ENCODE measurements at regions not wholly inside any gene's neighbourhood (a gene's known extent, or its start where the extent isn't known, plus 50 kb on each side); places are given as distances from the start of the nearest gene placed in this dataset.

- no peak for DNase-seq
Measured at GRCh38 chr13:91174886-91175501, 172.5 kb upstream of the MIR17HG start.

GRCh38 chr13:91178099-91178498, 169.4 kb upstream of the MIR17HG start:
- no peak for DNase-seq

GRCh38 chr13:91181892-91182291, 165.6 kb upstream of the MIR17HG start:
- DNase-seq = no peak

- DNase-seq = no peak
Measured at GRCh38 chr13:91184244-91184926, 163.1 kb upstream of the MIR17HG start.

- no peak for DNase-seq
Measured at GRCh38 chr13:91185294-91185863, 162.1 kb upstream of the MIR17HG start.

GRCh38 chr13:91187522-91187921, 160.0 kb upstream of the MIR17HG start:
- DNase-seq = no peak

- DNase-seq = no peak
Measured at GRCh38 chr13:91189506-91189905, 158.0 kb upstream of the MIR17HG start.

- no peak for DNase-seq
Measured at GRCh38 chr13:91193358-91193757, 154.1 kb upstream of the MIR17HG start.

GRCh38 chr13:91195789-91196188, 151.7 kb upstream of the MIR17HG start:
- DNase-seq = no peak

GRCh38 chr13:91196958-91197357, 150.5 kb upstream of the MIR17HG start:
- DNase-seq = no peak

- DNase-seq = no peak
Measured at GRCh38 chr13:91199866-91200265, 147.6 kb upstream of the MIR17HG start.

- no peak for DNase-seq
Measured at GRCh38 chr13:91200486-91200885, 147.0 kb upstream of the MIR17HG start.

- no peak for DNase-seq
Measured at GRCh38 chr13:91203430-91203829, 144.1 kb upstream of the MIR17HG start.

GRCh38 chr13:91207261-91207660, 140.2 kb upstream of the MIR17HG start:
- DNase-seq = no peak

- DNase-seq = no peak
Measured at GRCh38 chr13:91211510-91211909, 136.0 kb upstream of the MIR17HG start.

- no peak for DNase-seq
Measured at GRCh38 chr13:91212231-91212630, 135.3 kb upstream of the MIR17HG start.

GRCh38 chr13:91214031-91214430, 133.5 kb upstream of the MIR17HG start:
- DNase-seq = no peak

GRCh38 chr13:91216928-91217700, 130.4 kb upstream of the MIR17HG start:
- no peak for DNase-seq

- DNase-seq = no peak
Measured at GRCh38 chr13:91219201-91219600, 128.3 kb upstream of the MIR17HG start.

GRCh38 chr13:91220872-91221271, 126.6 kb upstream of the MIR17HG start:
- DNase-seq = no peak

GRCh38 chr13:91228108-91228507, 119.4 kb upstream of the MIR17HG start:
- DNase-seq = no peak

- DNase-seq = no peak
Measured at GRCh38 chr13:91228940-91229339, 118.5 kb upstream of the MIR17HG start.

GRCh38 chr13:91232716-91233115, 114.8 kb upstream of the MIR17HG start:
- no peak for DNase-seq

- no peak for DNase-seq
Measured at GRCh38 chr13:91233291-91233690, 114.2 kb upstream of the MIR17HG start.

Data from CD4-positive, alpha-beta T cell treated with Interleukin-21 for 1 hour (primary cell).